GM20000 (cell line): ENCODE measurements at regions not wholly inside any gene's neighbourhood (a gene's known extent, or its start where the extent isn't known, plus 50 kb on each side); places are given as distances from the start of the nearest gene placed in this dataset.
A peak's percentile ranks its signal among the peaks of the same experiment; 100 is the strongest.

Source experiments
- DNase-seq: peaks from one replicate; pipeline ENCODE4 v3.0.0; 2012; ENCODE audit warnings: low spot score
- CTCF ChIP-seq: IDR thresholded peaks from 2 replicates; pipeline ENCODE4 v1.5.1; 2012; ENCODE audit warnings: mild to moderate bottlenecking, control low read depth; ENCODE audit errors: extremely low read depth, missing control alignments

GRCh38 chr11:29562183-29562582, 454.6 kb downstream of the KCNA4 start:
- DNase-seq = no peak
- TF ChIP-seq CTCF = no peak

GRCh38 chr11:29553990-29554389, 462.8 kb downstream of the KCNA4 start:
- DNase-seq = no peak
- no peak for TF ChIP-seq CTCF

GRCh38 chr11:29538339-29539036, 478.3 kb downstream of the KCNA4 start:
- TF ChIP-seq CTCF = no peak
- DNase-seq = no peak

GRCh38 chr11:29534836-29535235, 482.0 kb downstream of the KCNA4 start:
- DNase-seq = no peak
- no peak for TF ChIP-seq CTCF

GRCh38 chr11:29530961-29531360, 485.9 kb downstream of the KCNA4 start:
- no peak for DNase-seq
- TF ChIP-seq CTCF = no peak

- DNase-seq = no peak
- TF ChIP-seq CTCF = peak; percentile 6
Measured at GRCh38 chr11:29527391-29527936, 489.4 kb downstream of the KCNA4 start.

GRCh38 chr11:29518389-29519174, 498.2 kb downstream of the KCNA4 start:
- TF ChIP-seq CTCF = no peak
- no peak for DNase-seq
